ENCODE measurements at regions not wholly inside any gene's neighbourhood (a gene's known extent, or its start where the extent isn't known, plus 50 kb on each side); places are given as distances from the start of the nearest gene placed in this dataset.

GRCh38 chr5:58060996-58061395, 398.9 kb downstream of the PLK2 start:
- no peaks in the 10 kb centered on the region for H3K36me3 ChIP-seq (ENCODE audit: control insufficient read depth, insufficient read depth, low read length)
- no peak overlapping the region for H3K4me3 ChIP-seq (ENCODE audit: low read length)
- intact Hi-C loops (cut with micrococcal nuclease) = no loop called here
- no peaks in the 10 kb centered on the region for H3K27me3 Mint-ChIP-seq (ENCODE audit: low read depth in 2 of 2)
- peaks cover 0 to 4% of the 10 kb centered on the region in 2 donors for H3K4me1 Mint-ChIP-seq
- H3K4me3 Mint-ChIP-seq = no peak overlapping the region
- H3K36me3 Mint-ChIP-seq = no peaks in the 10 kb centered on the region
- no peaks in the 10 kb centered on the region for H3K27me3 ChIP-seq (ENCODE audit: control insufficient read depth, insufficient read depth, low read length)
- H3K9me3 ChIP-seq (ENCODE audit: control insufficient read depth, insufficient read depth, low read length) = no peaks in the 10 kb centered on the region
- 82% methylated on average over 3 of the region's 3 CpGs for WGBS (ENCODE audit: insufficient coverage)
- DNase-seq (no peak), ATAC-seq (no peak)
- H3K27ac Mint-ChIP-seq = no peak overlapping the region
- H3K27ac ChIP-seq (ENCODE audit: low read length) = no peak overlapping the region
- no peaks in the 10 kb centered on the region for H3K4me1 ChIP-seq (ENCODE audit: control insufficient read depth, insufficient read depth, low read length)
- H3K9me3 Mint-ChIP-seq = peaks cover 0 to 5% of the 10 kb centered on the region in 2 donors
- no peak for TF ChIP-seq CTCF (IDR thresholded peaks at IDR 0.05)

GRCh38 chr5:58057324-58057723, 402.6 kb downstream of the PLK2 start:
- H3K4me3 Mint-ChIP-seq = no peak overlapping the region

GRCh38 chr5:58056546-58056945, 403.3 kb downstream of the PLK2 start:
- Histone ChIP-seq H3K27ac (ENCODE audit: low read length) (no peak overlapping the region), H3K36me3 (ENCODE audit: control insufficient read depth, insufficient read depth, low read length) (no peaks in the 10 kb centered on the region), H3K9me3 (ENCODE audit: control insufficient read depth, insufficient read depth, low read length) (no peaks in the 10 kb centered on the region), H3K4me3 (ENCODE audit: low read length) (no peak overlapping the region), H3K27me3 (ENCODE audit: control insufficient read depth, insufficient read depth, low read length) (no peaks in the 10 kb centered on the region), H3K4me1 (ENCODE audit: control insufficient read depth, insufficient read depth, low read length) (no peaks in the 10 kb centered on the region)
- no peak overlapping the region for H3K27ac Mint-ChIP-seq
- no peaks in the 10 kb centered on the region for H3K4me1 Mint-ChIP-seq
- intact Hi-C loops (cut with micrococcal nuclease) = no loop called here
- peaks cover 0 to 5% of the 10 kb centered on the region in 2 donors for H3K9me3 Mint-ChIP-seq
- DNase-seq (no peak), ATAC-seq (no peak)
- no peaks in the 10 kb centered on the region for H3K27me3 Mint-ChIP-seq (ENCODE audit: low read depth in 2 of 2)
- 100% methylated on average over 1 of the region's 1 CpG for WGBS (ENCODE audit: insufficient coverage)
- no peaks in the 10 kb centered on the region for H3K36me3 Mint-ChIP-seq
- no peak for TF ChIP-seq CTCF (IDR thresholded peaks at IDR 0.05)
- no peak overlapping the region for H3K4me3 Mint-ChIP-seq

More at GRCh38 chr5:58057324-58057723, 402.6 kb downstream of the PLK2 start:
- H3K27me3 Mint-ChIP-seq (ENCODE audit: low read depth in 2 of 2) = no peaks in the 10 kb centered on the region
- TF ChIP-seq CTCF (IDR thresholded peaks at IDR 0.05) = no peak
- H3K36me3 ChIP-seq (ENCODE audit: control insufficient read depth, insufficient read depth, low read length) = no peaks in the 10 kb centered on the region
- H3K4me1 Mint-ChIP-seq = peaks cover 0 to 2% of the 10 kb centered on the region in 2 donors
- no peaks in the 10 kb centered on the region for H3K4me1 ChIP-seq (ENCODE audit: control insufficient read depth, insufficient read depth, low read length)
- H3K27ac ChIP-seq (ENCODE audit: low read length) = no peak overlapping the region
- no peak overlapping the region for H3K27ac Mint-ChIP-seq
- no peaks in the 10 kb centered on the region for H3K9me3 ChIP-seq (ENCODE audit: control insufficient read depth, insufficient read depth, low read length)
- 82% methylated on average over 4 of the region's 4 CpGs for WGBS (ENCODE audit: insufficient coverage)
- H3K27me3 ChIP-seq (ENCODE audit: control insufficient read depth, insufficient read depth, low read length) = no peaks in the 10 kb centered on the region
- no peak overlapping the region for H3K4me3 ChIP-seq (ENCODE audit: low read length)
- DNase-seq (no peak), ATAC-seq (no peak)
- H3K9me3 Mint-ChIP-seq = peaks cover 0 to 5% of the 10 kb centered on the region in 2 donors
- H3K36me3 Mint-ChIP-seq = no peaks in the 10 kb centered on the region
- intact Hi-C loops (cut with micrococcal nuclease) = no loop called here

GRCh38 chr5:58054018-58054417, 405.9 kb downstream of the PLK2 start:
- TF ChIP-seq CTCF (IDR thresholded peaks at IDR 0.05) = no peak
- H3K4me1 Mint-ChIP-seq = no peaks in the 10 kb centered on the region
- no peaks in the 10 kb centered on the region for H3K4me1 ChIP-seq (ENCODE audit: control insufficient read depth, insufficient read depth, low read length)
- peaks cover 0 to 2% of the 10 kb centered on the region in 2 donors for H3K9me3 Mint-ChIP-seq
- H3K27ac ChIP-seq (ENCODE audit: low read length) = no peak overlapping the region
- no peaks in the 10 kb centered on the region for H3K27me3 Mint-ChIP-seq (ENCODE audit: low read depth in 2 of 2)
- ATAC-seq (no peak), DNase-seq (no peak)
- no peak overlapping the region for H3K4me3 ChIP-seq (ENCODE audit: low read length)
- H3K36me3 Mint-ChIP-seq = no peaks in the 10 kb centered on the region
- H3K27me3 ChIP-seq (ENCODE audit: control insufficient read depth, insufficient read depth, low read length) = no peaks in the 10 kb centered on the region
- H3K4me3 Mint-ChIP-seq = no peak overlapping the region
- intact Hi-C loops (cut with micrococcal nuclease) = no loop called here
- 100% methylated on average over 1 of the region's 1 CpG for WGBS (ENCODE audit: insufficient coverage)
- no peaks in the 10 kb centered on the region for H3K9me3 ChIP-seq (ENCODE audit: control insufficient read depth, insufficient read depth, low read length)
- no peaks in the 10 kb centered on the region for H3K36me3 ChIP-seq (ENCODE audit: control insufficient read depth, insufficient read depth, low read length)
- H3K27ac Mint-ChIP-seq = no peak overlapping the region
